K562 (cell line): ENCODE measurements at regions not wholly inside any gene's neighbourhood (a gene's known extent, or its start where the extent isn't known, plus 50 kb on each side); places are given as distances from the start of the nearest gene placed in this dataset.

Source experiments
- ARHGAP35 ChIP-seq: fragments of 450-650 bp; IDR thresholded peaks from 2 replicates; pipeline ENCODE4 v1.6.1; 2018; ENCODE audit not compliant: partially characterized antibody
- BACH1 ChIP-seq: fragments of 200-800 bp; sonication (Bioruptor generic); IDR thresholded peaks from 2 replicates; pipeline ENCODE4 v1.6.1; 2016; ENCODE audit warnings: missing genetic modification characterization, missing compliant biosample characterization
- GABPB1 ChIP-seq: sonication (generic); formaldehyde crosslinking; IDR thresholded peaks from 2 replicates; pipeline ENCODE4 v1.8.0; 2022; ENCODE audit warnings: mild to moderate bottlenecking, missing genetic modification reagents
- ZNF316 ChIP-seq: fragments of 450-650 bp; IDR thresholded peaks from 2 replicates; pipeline ENCODE4 v1.6.1; 2016
- ZNF76 ChIP-seq: fragments of 250-450 bp; sonication (Bioruptor Pico); IDR thresholded peaks from 2 replicates; pipeline ENCODE4 v1.4.0; 2020; ENCODE audit warnings: mild to moderate bottlenecking, moderate library complexity, borderline replicate concordance
- TF ChIP-seq, protein P1 (sequence below): fragments of 250-450 bp; sonication (Bioruptor Pico); IDR thresholded peaks from 2 replicates; pipeline ENCODE4 v1.5.1; 2021; ENCODE audit warnings: mild to moderate bottlenecking
- TF ChIP-seq, protein P2 (sequence below), 3 experiments: IDR thresholded peaks in 2 of 3; conservative IDR thresholded peaks in 1 of 3; 2 replicates each; pipeline ENCODE4 v1.5.1; 2011 to 2012; ENCODE audit warnings: low read length in 3 of 3, mild to moderate bottlenecking in 3 of 3, control low read depth in 2 of 3, improper control_type of control experiment in 1 of 3, inconsistent platforms in 1 of 3, low read depth in 1 of 3, mixed read lengths in 1 of 3, moderate library complexity in 1 of 3; ENCODE audit not compliant: insufficient read depth in 2 of 3

DNA sequence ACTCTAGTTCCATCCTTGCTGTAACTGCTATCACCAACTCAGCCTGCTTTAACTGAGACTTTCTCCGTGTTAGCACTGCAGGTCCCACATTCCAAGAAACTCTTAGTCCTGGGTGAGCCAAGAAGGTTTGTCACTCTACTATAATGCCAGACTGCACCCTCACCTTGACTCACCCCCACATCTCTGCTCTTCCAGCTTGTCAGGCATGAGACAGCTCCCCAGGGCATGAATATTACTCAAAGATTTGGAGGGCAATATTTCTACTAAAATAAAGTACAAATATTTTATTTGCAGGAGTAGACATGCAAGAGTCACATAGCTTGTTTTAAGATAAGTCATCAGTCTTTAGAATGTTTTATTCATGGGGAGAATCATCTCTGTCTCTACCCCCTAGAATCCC lies 110.2 kb downstream of the MATN1 start:
- TF ChIP-seq BACH1 (tag) (no peak), ZNF76 (CRISPR knock-in tag) (no peak), GABPB1 (CRISPR knock-in tag) (no peak), ZNF316 (no peak), ARHGAP35 (no peak)
- TF ChIP-seq, protein P1, sequence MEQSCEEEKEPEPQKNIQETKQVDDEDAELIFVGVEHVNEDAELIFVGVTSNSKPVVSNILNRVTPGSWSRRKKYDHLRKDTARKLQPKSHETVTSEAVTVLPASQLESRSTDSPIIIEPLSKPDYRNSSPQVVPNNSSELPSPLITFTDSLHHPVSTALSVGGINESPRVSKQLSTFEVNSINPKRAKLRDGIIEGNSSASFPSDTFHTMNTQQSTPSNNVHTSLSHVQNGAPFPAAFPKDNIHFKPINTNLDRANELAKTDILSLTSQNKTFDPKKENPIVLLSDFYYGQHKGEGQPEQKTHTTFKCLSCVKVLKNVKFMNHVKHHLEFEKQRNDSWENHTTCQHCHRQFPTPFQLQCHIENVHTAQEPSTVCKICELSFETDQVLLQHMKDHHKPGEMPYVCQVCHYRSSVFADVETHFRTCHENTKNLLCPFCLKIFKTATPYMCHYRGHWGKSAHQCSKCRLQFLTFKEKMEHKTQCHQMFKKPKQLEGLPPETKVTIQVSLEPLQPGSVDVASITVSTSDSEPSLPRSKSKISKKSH (CRISPR knock-in tag), result no peak
- TF ChIP-seq, protein P2, sequence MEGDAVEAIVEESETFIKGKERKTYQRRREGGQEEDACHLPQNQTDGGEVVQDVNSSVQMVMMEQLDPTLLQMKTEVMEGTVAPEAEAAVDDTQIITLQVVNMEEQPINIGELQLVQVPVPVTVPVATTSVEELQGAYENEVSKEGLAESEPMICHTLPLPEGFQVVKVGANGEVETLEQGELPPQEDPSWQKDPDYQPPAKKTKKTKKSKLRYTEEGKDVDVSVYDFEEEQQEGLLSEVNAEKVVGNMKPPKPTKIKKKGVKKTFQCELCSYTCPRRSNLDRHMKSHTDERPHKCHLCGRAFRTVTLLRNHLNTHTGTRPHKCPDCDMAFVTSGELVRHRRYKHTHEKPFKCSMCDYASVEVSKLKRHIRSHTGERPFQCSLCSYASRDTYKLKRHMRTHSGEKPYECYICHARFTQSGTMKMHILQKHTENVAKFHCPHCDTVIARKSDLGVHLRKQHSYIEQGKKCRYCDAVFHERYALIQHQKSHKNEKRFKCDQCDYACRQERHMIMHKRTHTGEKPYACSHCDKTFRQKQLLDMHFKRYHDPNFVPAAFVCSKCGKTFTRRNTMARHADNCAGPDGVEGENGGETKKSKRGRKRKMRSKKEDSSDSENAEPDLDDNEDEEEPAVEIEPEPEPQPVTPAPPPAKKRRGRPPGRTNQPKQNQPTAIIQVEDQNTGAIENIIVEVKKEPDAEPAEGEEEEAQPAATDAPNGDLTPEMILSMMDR (IDR thresholded peaks at IDR 0.05 in 2 of 3, conservative IDR thresholded peaks at IDR 0.05 in 1 of 3; ENCODE audit: insufficient read depth in 2 of 3, low read depth in 1 of 3, low read length in 3 of 3), result no peak
